ENCODE measurements at regions not wholly inside any gene's neighbourhood (a gene's known extent, or its start where the extent isn't known, plus 50 kb on each side); places are given as distances from the start of the nearest gene placed in this dataset.
A peak's percentile ranks its signal among the peaks of the same experiment; 100 is the strongest.

- no peak overlapping the region for H3K4me3 ChIP-seq (ENCODE audit: low read depth, poor library complexity, severe bottlenecking)
- intact Hi-C loops (cut with DNase I; ENCODE audit: low total_unique reads) = no loop called here
- no peak for DNase-seq (ENCODE audit: low spot score in 2 of 2)
- TF ChIP-seq CTCF (IDR thresholded peaks at IDR 0.05) (no peak), POLR2A (IDR thresholded peaks at IDR 0.05) (no peak)
- WGBS, 2 donors = 87 to 93% methylated on average over 3 of the region's 3 CpGs
Measured at GRCh38 chrX:107574054-107574683, 54.1 kb upstream of the PRPS1 start.

- intact Hi-C loops (cut with DNase I; ENCODE audit: low total_unique reads) = loop anchor here (5.0 kb wide), 1 partner anchor 1503 kb away; no protein-coding TSS in a partner anchor
- no peak for DNase-seq (ENCODE audit: low spot score in 2 of 2)
- no peak overlapping the region for H3K4me3 ChIP-seq (ENCODE audit: low read depth, poor library complexity, severe bottlenecking)
- TF ChIP-seq CTCF (IDR thresholded peaks at IDR 0.05) = no peak
- TF ChIP-seq POLR2A (IDR thresholded peaks at IDR 0.05) = no peak
Measured at GRCh38 chrX:107574711-107575110, 53.6 kb upstream of the PRPS1 start.

GRCh38 chrX:107576392-107576791, 51.9 kb upstream of the PRPS1 start:
- intact Hi-C loops (cut with DNase I; ENCODE audit: low total_unique reads) = loop anchor here (5.0 kb wide), 1 partner anchor 1501 kb away; no protein-coding TSS in a partner anchor
- 83 to 88% methylated on average over 3 of the region's 3 CpGs for WGBS, 2 donors

GRCh38 chrX:107576841-107577240, 51.5 kb upstream of the PRPS1 start:
- DNase-seq (ENCODE audit: low spot score in 2 of 2) = no peak
- no peak overlapping the region for H3K4me3 ChIP-seq (ENCODE audit: low read depth, poor library complexity, severe bottlenecking)
- WGBS, 2 donors = 86 to 87% methylated on average over 1 of the region's 1 CpG
- intact Hi-C loops (cut with DNase I; ENCODE audit: low total_unique reads) = loop anchor here (5.0 kb wide), 1 partner anchor 1500 kb away; no protein-coding TSS in a partner anchor
- TF ChIP-seq POLR2A (IDR thresholded peaks at IDR 0.05) (no peak), CTCF (IDR thresholded peaks at IDR 0.05) (no peak)

More at GRCh38 chrX:107576392-107576791, 51.9 kb upstream of the PRPS1 start:
- peak in 1 of 2 donors; percentile 70 for DNase-seq (ENCODE audit: low spot score in 2 of 2)
- TF ChIP-seq POLR2A (IDR thresholded peaks at IDR 0.05) (no peak), CTCF (IDR thresholded peaks at IDR 0.05) (no peak)
- no peak overlapping the region for H3K4me3 ChIP-seq (ENCODE audit: low read depth, poor library complexity, severe bottlenecking)

GRCh38 chrX:107577933-107578332, 50.4 kb upstream of the PRPS1 start:
- H3K4me3 ChIP-seq (ENCODE audit: low read depth, poor library complexity, severe bottlenecking) = no peak overlapping the region
- intact Hi-C loops (cut with DNase I; ENCODE audit: low total_unique reads) = loop anchor here (5.0 kb wide), 1 partner anchor 1499 kb away; no protein-coding TSS in a partner anchor
- DNase-seq (ENCODE audit: low spot score in 2 of 2) = no peak
- no peak for TF ChIP-seq POLR2A (IDR thresholded peaks at IDR 0.05)
- no peak for TF ChIP-seq CTCF (IDR thresholded peaks at IDR 0.05)
- 96 to 100% methylated on average over 2 of the region's 2 CpGs for WGBS, 2 donors
